CD14-positive monocyte (primary cell): ENCODE measurements at regions not wholly inside any gene's neighbourhood (a gene's known extent, or its start where the extent isn't known, plus 50 kb on each side); places are given as distances from the start of the nearest gene placed in this dataset.

ENCODE experiments used
- DNase-seq, 3 donors: peaks; one replicate each; pipeline ENCODE4 v3.0.0-alpha.2; 2011 to 2022
- H2AFZ ChIP-seq: 2 replicates; pipeline ENCODE4 v1.6.0; 2012; ENCODE audit warnings: mild to moderate bottlenecking, low read depth, low read length, inconsistent platforms; ENCODE audit not compliant: insufficient read depth, poor library complexity, severe bottlenecking
- H3K27ac ChIP-seq, 2 donors: 1 replicate in 1 of 2; 2 replicates in 1 of 2; pipeline ENCODE4 v1.5.1; 2012 to 2013; ENCODE audit warnings: low read length in 2 of 2, control low read depth in 1 of 2, inconsistent platforms in 1 of 2, low read depth in 1 of 2, mild to moderate bottlenecking in 1 of 2
- H3K27me3 ChIP-seq, 2 donors: one replicate each; pipeline versions ENCODE4 v1.6.0 to v1.6.1; 2011 to 2013; ENCODE audit warnings: low read length in 2 of 2; ENCODE audit not compliant: control insufficient read depth in 2 of 2, insufficient read depth in 2 of 2
- H3K36me3 ChIP-seq, 2 donors: replicated peaks in 1 of 2; 1 replicate in 1 of 2; 2 replicates in 1 of 2; pipeline versions ENCODE4 v1.5.1 to v1.6.1; 2012 to 2013; ENCODE audit warnings: low read length in 2 of 2, control low read depth in 1 of 2, inconsistent platforms in 1 of 2, mild to moderate bottlenecking in 1 of 2; ENCODE audit not compliant: insufficient read depth in 2 of 2, control insufficient read depth in 1 of 2
- H3K4me1 ChIP-seq, 2 donors: 1 replicate in 1 of 2; 2 replicates in 1 of 2; pipeline versions ENCODE4 v1.5.1 to v1.6.1; 2012 to 2013; ENCODE audit warnings: low read length in 2 of 2, control low read depth in 1 of 2, inconsistent platforms in 1 of 2, mild to moderate bottlenecking in 1 of 2, moderate library complexity in 1 of 2; ENCODE audit not compliant: insufficient read depth in 2 of 2, control insufficient read depth in 1 of 2
- H3K4me2 ChIP-seq: replicated peaks from 2 replicates; pipeline ENCODE3; 2012; ENCODE audit warnings: low read length, moderate library complexity, mild to moderate bottlenecking; ENCODE audit not compliant: poor library complexity, severe bottlenecking; ENCODE audit errors: extremely low read depth
- H3K4me3 ChIP-seq, 3 experiments: fragments of 200-600 bp in 1 of 3; sonication (generic) in 1 of 3; replicated peaks in 1 of 3; 1 replicate in 2 of 3; 2 replicates in 1 of 3; pipeline ENCODE4 v1.5.1; 2011 to 2013; ENCODE audit warnings: low read length in 3 of 3, mild to moderate bottlenecking in 3 of 3, control low read depth in 2 of 3, low read depth in 2 of 3, inconsistent platforms in 1 of 3, moderate library complexity in 1 of 3
- H3K79me2 ChIP-seq: 2 replicates; pipeline ENCODE4 v1.6.0; 2012; ENCODE audit warnings: mild to moderate bottlenecking, control low read depth, inconsistent platforms, low read length, moderate library complexity; ENCODE audit not compliant: insufficient read depth
- H3K9ac ChIP-seq: 2 replicates; pipeline ENCODE4 v1.6.0; 2017; ENCODE audit warnings: low read length, mild to moderate bottlenecking; ENCODE audit not compliant: insufficient read depth, poor library complexity, severe bottlenecking
- H3K9me3 ChIP-seq, 2 donors: replicated peaks in 1 of 2; 1 replicate in 1 of 2; 2 replicates in 1 of 2; pipeline versions ENCODE4 v1.5.1 to v1.6.1; 2012 to 2013; ENCODE audit warnings: low read length in 2 of 2, control low read depth in 1 of 2; ENCODE audit not compliant: control insufficient read depth in 1 of 2, insufficient read depth in 1 of 2
- H4K20me1 ChIP-seq: 2 replicates; pipeline ENCODE4 v1.6.0; 2012; ENCODE audit warnings: mild to moderate bottlenecking, low read length, control low read depth, moderate library complexity; ENCODE audit not compliant: insufficient read depth
- H3K27ac Mint-ChIP-seq, 7 donors: one replicate each; pipeline ENCODE4 v1.8.0; 2020; ENCODE audit warnings: mild to moderate bottlenecking in 7 of 7, mixed read lengths in 7 of 7, moderate library complexity in 6 of 7, inconsistent platforms in 2 of 7
- H3K27me3 Mint-ChIP-seq, 3 donors: one replicate each; pipeline ENCODE4 v1.8.0; 2021 to 2022; ENCODE audit warnings: low read depth in 3 of 3, mild to moderate bottlenecking in 3 of 3, mixed read lengths in 3 of 3, moderate library complexity in 3 of 3, inconsistent platforms in 1 of 3
- H3K36me3 Mint-ChIP-seq, 2 donors: one replicate each; pipeline ENCODE4 v1.8.0; 2020; ENCODE audit warnings: mixed read lengths in 2 of 2, inconsistent platforms in 1 of 2, mild to moderate bottlenecking in 1 of 2
- H3K4me1 Mint-ChIP-seq: one replicate; pipeline ENCODE4 v1.8.0; 2020; ENCODE audit warnings: mild to moderate bottlenecking, mixed read lengths
- H3K4me3 Mint-ChIP-seq, 2 donors: one replicate each; pipeline ENCODE4 v1.8.0; 2020; ENCODE audit warnings: mild to moderate bottlenecking in 2 of 2, mixed read lengths in 2 of 2, moderate library complexity in 1 of 2
- H3K9me3 Mint-ChIP-seq, 7 donors: one replicate each; pipeline ENCODE4 v1.8.0; 2020 to 2022; ENCODE audit warnings: mixed read lengths in 7 of 7, mild to moderate bottlenecking in 6 of 7, moderate library complexity in 6 of 7, inconsistent platforms in 2 of 7
- WGBS: methylation state at CpG from one replicate; pipeline ENCODE4 v1.1.5; 2013; ENCODE audit warnings: missing lambda C conversion rate; ENCODE audit not compliant: insufficient coverage; 5-methylcytosine and 5-hydroxymethylcytosine counted together
- intact Hi-C, 2 donors: fragments of 100-400 bp; cut with micrococcal nuclease; formaldehyde crosslinking; loops; one replicate each; pipeline versions ENCODE4 v1.15.0 to v1.15.1; 2023
- TF ChIP-seq, protein P1 (sequence below): fragments of 200-600 bp; IDR thresholded peaks from one replicate; pipeline ENCODE4 v1.8.0; 2022; ENCODE audit warnings: antibody characterized with exemption, mild to moderate bottlenecking

DNA sequence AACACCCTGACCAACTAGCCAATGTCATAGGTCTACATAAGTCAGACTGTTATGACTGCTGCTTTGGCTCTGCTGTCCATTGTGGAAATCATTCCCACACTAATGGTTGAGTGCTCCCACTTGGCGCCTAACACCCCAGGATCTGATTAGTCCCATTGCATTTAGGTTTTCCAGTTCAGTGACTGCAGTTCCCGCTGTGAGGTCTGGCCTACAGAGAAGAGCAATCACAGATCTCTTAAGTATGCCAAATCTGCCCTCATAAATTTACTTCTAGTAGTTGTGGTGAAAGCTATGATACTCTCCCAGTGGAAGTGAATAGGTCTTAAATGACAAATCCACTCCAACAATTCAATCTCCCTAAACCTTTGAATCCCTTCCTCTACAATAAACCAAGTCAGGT lies 77.3 kb upstream of the IL2 start:
- peaks cover 6 to 8% of the 10 kb centered on the region in 2 donors for H3K9me3 ChIP-seq
- H4K20me1 ChIP-seq = no peaks in the 10 kb centered on the region
- no peak for DNase-seq
- no peak overlapping the region for H3K4me2 ChIP-seq
- no peaks in the 10 kb centered on the region for H3K4me1 ChIP-seq
- H3K27ac ChIP-seq = no peak overlapping the region
- H3K36me3 ChIP-seq = no peaks in the 10 kb centered on the region
- 100% methylated on average over 1 of the region's 2 CpGs for WGBS
- Mint-ChIP-seq H3K27ac (no peak overlapping the region), H3K36me3 (no peaks in the 10 kb centered on the region), H3K27me3 (peaks cover 3 to 5% (median 5%) of the 10 kb centered on the region in 3 donors), H3K4me3 (no peak overlapping the region), H3K9me3 (peaks cover 3 to 11% (median 5%) of the 10 kb centered on the region in 7 donors), H3K4me1 (peaks cover 5% of the 10 kb centered on the region)
- no peak overlapping the region for H3K9ac ChIP-seq
- TF ChIP-seq, protein P1, sequence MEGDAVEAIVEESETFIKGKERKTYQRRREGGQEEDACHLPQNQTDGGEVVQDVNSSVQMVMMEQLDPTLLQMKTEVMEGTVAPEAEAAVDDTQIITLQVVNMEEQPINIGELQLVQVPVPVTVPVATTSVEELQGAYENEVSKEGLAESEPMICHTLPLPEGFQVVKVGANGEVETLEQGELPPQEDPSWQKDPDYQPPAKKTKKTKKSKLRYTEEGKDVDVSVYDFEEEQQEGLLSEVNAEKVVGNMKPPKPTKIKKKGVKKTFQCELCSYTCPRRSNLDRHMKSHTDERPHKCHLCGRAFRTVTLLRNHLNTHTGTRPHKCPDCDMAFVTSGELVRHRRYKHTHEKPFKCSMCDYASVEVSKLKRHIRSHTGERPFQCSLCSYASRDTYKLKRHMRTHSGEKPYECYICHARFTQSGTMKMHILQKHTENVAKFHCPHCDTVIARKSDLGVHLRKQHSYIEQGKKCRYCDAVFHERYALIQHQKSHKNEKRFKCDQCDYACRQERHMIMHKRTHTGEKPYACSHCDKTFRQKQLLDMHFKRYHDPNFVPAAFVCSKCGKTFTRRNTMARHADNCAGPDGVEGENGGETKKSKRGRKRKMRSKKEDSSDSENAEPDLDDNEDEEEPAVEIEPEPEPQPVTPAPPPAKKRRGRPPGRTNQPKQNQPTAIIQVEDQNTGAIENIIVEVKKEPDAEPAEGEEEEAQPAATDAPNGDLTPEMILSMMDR = no peak
- no peak overlapping the region for H2AFZ ChIP-seq
- intact Hi-C loops = no loop called here
- H3K79me2 ChIP-seq = no peaks in the 10 kb centered on the region
- H3K27me3 ChIP-seq = no peaks in the 10 kb centered on the region
- no peak overlapping the region for H3K4me3 ChIP-seq

DNA sequence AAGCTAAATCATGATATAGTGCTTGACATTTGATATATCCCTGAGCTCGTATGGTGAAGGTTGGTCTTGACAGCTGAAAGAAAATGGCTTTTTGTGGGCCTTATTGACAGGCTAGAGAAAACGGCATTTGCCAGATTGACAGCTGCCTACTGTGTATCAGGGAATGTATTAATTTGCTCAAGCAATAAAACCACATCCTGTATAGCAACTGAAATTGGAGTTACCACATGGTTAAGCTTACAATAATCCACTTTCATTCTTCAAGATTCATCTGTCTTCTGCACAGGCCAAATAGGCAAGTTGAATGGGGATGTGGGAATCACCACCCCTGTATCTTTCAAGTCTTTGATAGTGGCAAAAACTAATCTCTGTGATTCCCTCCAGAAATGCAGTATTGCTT lies 76.2 kb upstream of the IL2 start:
- intact Hi-C loops = no loop called here
- peaks cover 6 to 8% of the 10 kb centered on the region in 2 donors for H3K9me3 ChIP-seq
- no peak for DNase-seq
- no peaks in the 10 kb centered on the region for H4K20me1 ChIP-seq
- no peak overlapping the region for H3K27ac ChIP-seq
- no peak overlapping the region for H3K4me3 ChIP-seq
- no peaks in the 10 kb centered on the region for H3K79me2 ChIP-seq
- H3K4me3 Mint-ChIP-seq = no peak overlapping the region
- no peak overlapping the region for H3K4me2 ChIP-seq
- 80% methylated on average over 1 of the region's 2 CpGs for WGBS
- H3K9me3 Mint-ChIP-seq = peaks cover 1 to 11% (median 5%) of the 10 kb centered on the region in 7 donors
- H2AFZ ChIP-seq = no peak overlapping the region
- no peaks in the 10 kb centered on the region for H3K4me1 ChIP-seq
- H3K27me3 Mint-ChIP-seq = peaks cover 0 to 3% (median 2%) of the 10 kb centered on the region in 3 donors
- TF ChIP-seq, protein P1 = no peak
- peaks cover 5% of the 10 kb centered on the region for H3K4me1 Mint-ChIP-seq
- H3K27me3 ChIP-seq = no peaks in the 10 kb centered on the region
- H3K36me3 ChIP-seq = no peaks in the 10 kb centered on the region
- no peaks in the 10 kb centered on the region for H3K36me3 Mint-ChIP-seq
- H3K27ac Mint-ChIP-seq = no peak overlapping the region
- no peak overlapping the region for H3K9ac ChIP-seq
